ENCODE measurements at regions not wholly inside any gene's neighbourhood (a gene's known extent, or its start where the extent isn't known, plus 50 kb on each side); places are given as distances from the start of the nearest gene placed in this dataset.
A peak's percentile ranks its signal among the peaks of the same experiment; 100 is the strongest.
"Not testable (repeated sequence)": the region's sequence is repeated elsewhere in the genome, so short reads cannot be mapped to it uniquely, and the experiment has no call there.

- TF ChIP-seq CTCF (conservative IDR thresholded peaks at IDR 0.05; ENCODE audit: low read depth, low read length): no peak
Observed at GRCh38 chr3:3992312-3992874, 193.2 kb downstream of the LRRN1 start.

GRCh38 chr3:3998140-3998922 lies 199.1 kb downstream of the LRRN1 start:
- peak; percentile 66 for TF ChIP-seq CTCF (conservative IDR thresholded peaks at IDR 0.05; ENCODE audit: low read depth, low read length)
- Histone ChIP-seq H3K4me2 (no peak overlapping the region), H3K9ac (no peak overlapping the region), H3K27me3 (ENCODE audit: insufficient read depth, low read depth) (no peaks in the 10 kb centered on the region), H3K4me1 (ENCODE audit: low read depth, poor library complexity, severe bottlenecking) (no peaks in the 10 kb centered on the region), H3K4me3 (IDR thresholded peaks at IDR 0.05; ENCODE audit: insufficient read depth, low read depth, low read length) (no peak overlapping the region), H4K20me1 (ENCODE audit: insufficient read depth) (no peaks in the 10 kb centered on the region), H3K79me2 (ENCODE audit: insufficient read depth, low read depth) (no peaks in the 10 kb centered on the region), H3K27ac (no peak overlapping the region), H3K36me3 (ENCODE audit: insufficient read depth) (no peaks in the 10 kb centered on the region), H2AFZ (ENCODE audit: low read depth) (no peak overlapping the region)

More at GRCh38 chr3:3992312-3992874, 193.2 kb downstream of the LRRN1 start:
- H3K4me1 ChIP-seq (ENCODE audit: low read depth, poor library complexity, severe bottlenecking): no peaks in the 10 kb centered on the region
- no peak overlapping the region for H3K9ac ChIP-seq
- no peak overlapping the region for H3K4me2 ChIP-seq
- no peaks in the 10 kb centered on the region for H3K79me2 ChIP-seq (ENCODE audit: insufficient read depth, low read depth)
- no peaks in the 10 kb centered on the region for H4K20me1 ChIP-seq (ENCODE audit: insufficient read depth)
- H3K4me3 ChIP-seq (IDR thresholded peaks at IDR 0.05; ENCODE audit: insufficient read depth, low read depth, low read length): no peak overlapping the region
- no peaks in the 10 kb centered on the region for H3K27me3 ChIP-seq (ENCODE audit: insufficient read depth, low read depth)
- no peaks in the 10 kb centered on the region for H3K36me3 ChIP-seq (ENCODE audit: insufficient read depth)
- H3K27ac ChIP-seq: no peak overlapping the region
- no peak overlapping the region for H2AFZ ChIP-seq (ENCODE audit: low read depth)

- H4K20me1 ChIP-seq (ENCODE audit: insufficient read depth); H2AFZ ChIP-seq (ENCODE audit: low read depth); H3K36me3 ChIP-seq (ENCODE audit: insufficient read depth); H3K4me2 ChIP-seq; H3K9ac ChIP-seq; H3K4me1 ChIP-seq (ENCODE audit: low read depth, poor library complexity, severe bottlenecking); H3K27ac ChIP-seq; H3K4me3 ChIP-seq (IDR thresholded peaks at IDR 0.05; ENCODE audit: insufficient read depth, low read depth, low read length); H3K79me2 ChIP-seq (ENCODE audit: insufficient read depth, low read depth); H3K27me3 ChIP-seq (ENCODE audit: insufficient read depth, low read depth): not testable (repeated sequence)
Observed at GRCh38 chr3:3999340-3999739, 200.1 kb downstream of the LRRN1 start.

GRCh38 chr3:4001976-4002375 lies 202.7 kb downstream of the LRRN1 start:
- Histone ChIP-seq H3K4me1 (ENCODE audit: low read depth, poor library complexity, severe bottlenecking) (peaks cover 17% of the 10 kb centered on the region), H2AFZ (ENCODE audit: low read depth) (no peak overlapping the region), H3K27ac (no peak overlapping the region), H4K20me1 (ENCODE audit: insufficient read depth) (no peaks in the 10 kb centered on the region), H3K27me3 (ENCODE audit: insufficient read depth, low read depth) (no peaks in the 10 kb centered on the region), H3K36me3 (ENCODE audit: insufficient read depth) (no peaks in the 10 kb centered on the region), H3K4me2 (no peak overlapping the region), H3K4me3 (IDR thresholded peaks at IDR 0.05; ENCODE audit: insufficient read depth, low read depth, low read length) (no peak overlapping the region), H3K79me2 (ENCODE audit: insufficient read depth, low read depth) (no peaks in the 10 kb centered on the region), H3K9ac (no peak overlapping the region)
- no peak for TF ChIP-seq CTCF (conservative IDR thresholded peaks at IDR 0.05; ENCODE audit: low read depth, low read length)

- Histone ChIP-seq H3K79me2 (ENCODE audit: insufficient read depth, low read depth) (no peaks in the 10 kb centered on the region), H3K36me3 (ENCODE audit: insufficient read depth) (no peaks in the 10 kb centered on the region), H4K20me1 (ENCODE audit: insufficient read depth) (no peaks in the 10 kb centered on the region), H3K27me3 (ENCODE audit: insufficient read depth, low read depth) (no peaks in the 10 kb centered on the region), H3K9ac (no peak overlapping the region), H3K4me1 (ENCODE audit: low read depth, poor library complexity, severe bottlenecking) (peaks cover 18% of the 10 kb centered on the region), H3K27ac (no peak overlapping the region), H3K4me2 (peak overlapping the region; percentile 50), H2AFZ (ENCODE audit: low read depth) (no peak overlapping the region), H3K4me3 (IDR thresholded peaks at IDR 0.05; ENCODE audit: insufficient read depth, low read depth, low read length) (no peak overlapping the region)
- no peak for TF ChIP-seq CTCF (conservative IDR thresholded peaks at IDR 0.05; ENCODE audit: low read depth, low read length)
Observed at GRCh38 chr3:4006288-4006687, 207.1 kb downstream of the LRRN1 start.
